ENCODE measurements at regions not wholly inside any gene's neighbourhood (a gene's known extent, or its start where the extent isn't known, plus 50 kb on each side); places are given as distances from the start of the nearest gene placed in this dataset.

GRCh38 chr6:164121527-164121926 lies 707.0 kb downstream of the QKI start:
- DNase-seq (ENCODE audit: low read depth in 2 of 2), result no peak

GRCh38 chr6:164114651-164115050 lies 700.1 kb downstream of the QKI start:
- no peak for DNase-seq (ENCODE audit: low read depth in 2 of 2)

DNA sequence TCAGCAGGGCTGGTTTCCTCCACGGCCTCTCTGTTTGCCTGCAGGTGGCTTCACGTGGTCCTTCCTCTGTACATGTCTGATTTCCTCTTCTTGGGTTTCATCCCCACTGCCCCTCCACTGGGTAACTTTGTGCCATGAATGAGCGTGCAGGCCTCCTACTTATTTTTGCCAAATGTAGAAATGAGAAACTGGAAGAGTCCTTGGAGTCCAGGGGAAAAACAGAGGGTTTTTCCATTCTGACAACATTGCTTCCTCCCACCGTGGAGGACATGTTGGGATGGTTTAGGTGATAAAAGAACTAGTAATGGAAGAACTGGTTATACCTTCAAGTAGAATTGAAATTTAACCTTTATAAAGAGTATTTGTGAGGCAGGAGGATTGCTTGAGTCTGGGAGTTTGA lies 699.5 kb downstream of the QKI start:
- DNase-seq (ENCODE audit: low read depth in 2 of 2), result no peak

DNA sequence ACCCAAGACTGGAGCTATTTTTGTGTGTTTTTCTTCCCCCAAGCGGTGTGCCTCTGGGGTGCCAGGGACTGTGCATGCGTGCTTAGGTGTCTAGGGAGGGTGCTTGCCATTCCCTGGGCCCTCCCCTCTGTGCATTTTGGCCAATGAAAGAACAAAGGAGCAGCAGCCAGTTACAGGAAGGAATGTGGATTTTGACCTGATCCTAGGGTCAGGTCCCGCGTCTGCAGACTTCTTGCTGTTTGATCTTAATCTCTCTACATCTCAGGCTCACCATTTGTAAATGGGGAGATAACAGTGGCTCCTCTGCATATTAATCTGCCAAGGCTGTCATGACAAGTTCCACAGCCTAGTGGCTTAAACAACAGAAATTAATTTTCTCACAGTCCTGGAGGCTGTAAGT lies 699.1 kb downstream of the QKI start:
- no peak for DNase-seq (ENCODE audit: low read depth in 2 of 2)

DNA sequence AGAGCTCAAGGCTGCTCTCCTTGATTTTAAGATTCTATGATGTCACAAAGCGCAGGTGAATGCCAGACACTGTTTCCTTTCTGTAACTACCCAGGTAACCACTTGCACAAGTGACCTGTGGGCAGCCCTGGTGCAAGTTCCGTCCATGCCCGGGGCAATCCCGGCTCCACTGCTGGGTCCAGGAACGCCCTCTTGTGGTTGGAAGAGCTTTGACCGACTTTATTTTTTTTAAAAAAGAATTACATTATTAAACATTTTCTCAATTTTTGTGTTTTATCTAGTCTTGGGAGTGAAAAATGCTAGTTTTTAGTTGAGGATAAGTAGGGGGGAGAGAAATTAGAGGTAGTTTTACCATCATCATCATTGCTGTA lies 695.2 kb downstream of the QKI start:
- peak; percentile 15 to 80 for DNase-seq (ENCODE audit: low read depth in 2 of 2)

DNA sequence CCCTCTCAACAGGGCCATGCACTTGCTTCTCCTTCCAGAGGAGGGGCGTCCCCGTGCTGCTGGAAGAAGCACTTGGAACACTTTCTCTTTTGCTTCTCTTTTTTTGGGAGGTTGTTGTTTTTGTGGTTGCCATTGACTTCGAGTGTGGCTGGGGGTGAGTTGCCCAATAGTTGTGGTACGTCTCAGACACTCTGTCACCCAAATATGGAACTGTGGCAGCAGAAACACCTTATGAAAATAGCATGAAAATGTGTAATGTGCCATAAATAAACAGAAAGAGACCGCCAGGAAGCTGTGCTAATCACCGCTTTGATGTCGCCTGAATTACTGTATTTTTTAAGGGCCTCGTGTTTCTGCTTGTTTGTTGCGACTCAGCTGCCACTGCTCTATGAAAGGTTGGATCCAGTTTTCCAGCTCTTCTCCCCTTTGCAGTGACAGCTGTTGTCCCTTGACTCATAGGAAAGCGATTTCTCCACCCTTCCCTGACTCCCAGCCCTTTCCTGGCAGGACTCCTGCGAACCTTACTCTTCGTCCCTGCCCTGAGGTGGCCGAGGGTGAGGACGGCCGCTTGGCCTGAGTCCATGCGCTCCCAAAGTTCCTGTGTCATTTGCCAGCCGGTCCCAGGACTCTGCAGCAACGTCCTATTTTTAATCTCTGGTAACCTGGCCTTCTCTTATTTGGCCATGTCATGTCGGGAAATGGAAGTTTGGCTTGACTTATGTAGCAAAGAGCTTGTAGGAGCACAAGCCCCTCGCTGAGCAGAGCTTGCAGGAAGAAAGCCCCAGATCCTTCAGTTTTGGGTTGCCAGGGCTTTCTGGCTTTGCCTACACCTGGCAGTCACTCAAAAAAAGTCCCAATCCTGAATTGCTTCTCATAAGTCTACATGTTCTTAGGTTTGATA lies 694.6 kb downstream of the QKI start:
- DNase-seq (ENCODE audit: low read depth in 2 of 2), result peak in 1 of 2 donors; percentile 80

- DNase-seq (ENCODE audit: low read depth in 2 of 2), result no peak
These were observed 693.6 kb downstream of the QKI start for GRCh38 chr6:164108092-164108491.

- DNase-seq (ENCODE audit: low read depth in 2 of 2), result no peak
These were observed 692.9 kb downstream of the QKI start for GRCh38 chr6:164107297-164107995.

GRCh38 chr6:164106345-164106769 lies 691.8 kb downstream of the QKI start:
- peak; percentile 10 to 61 for DNase-seq (ENCODE audit: low read depth in 2 of 2)

DNA sequence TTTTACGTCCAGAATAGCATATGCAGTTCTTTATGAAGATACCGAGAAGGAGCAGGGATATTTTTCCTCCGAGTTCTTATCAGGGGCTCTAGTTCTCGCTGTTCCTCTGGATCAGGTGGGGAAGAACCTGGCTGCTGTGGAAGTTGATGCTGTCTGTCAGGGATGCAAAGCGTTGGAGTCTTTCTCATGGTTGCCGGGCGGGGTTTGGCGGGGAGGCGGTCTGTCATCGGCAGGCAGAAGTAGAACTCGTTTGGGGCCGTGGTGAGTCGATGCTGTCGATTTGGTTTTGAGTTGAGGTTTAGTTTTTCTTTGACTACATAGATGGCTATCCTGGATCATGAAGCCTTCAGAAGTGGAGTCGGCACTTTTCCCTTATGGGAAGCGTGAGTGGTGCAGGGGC lies 691.2 kb downstream of the QKI start:
- DNase-seq (ENCODE audit: low read depth in 2 of 2), result no peak

- no peak for DNase-seq (ENCODE audit: low read depth in 2 of 2)
These were observed 689.9 kb downstream of the QKI start for GRCh38 chr6:164104432-164104831.

DNA sequence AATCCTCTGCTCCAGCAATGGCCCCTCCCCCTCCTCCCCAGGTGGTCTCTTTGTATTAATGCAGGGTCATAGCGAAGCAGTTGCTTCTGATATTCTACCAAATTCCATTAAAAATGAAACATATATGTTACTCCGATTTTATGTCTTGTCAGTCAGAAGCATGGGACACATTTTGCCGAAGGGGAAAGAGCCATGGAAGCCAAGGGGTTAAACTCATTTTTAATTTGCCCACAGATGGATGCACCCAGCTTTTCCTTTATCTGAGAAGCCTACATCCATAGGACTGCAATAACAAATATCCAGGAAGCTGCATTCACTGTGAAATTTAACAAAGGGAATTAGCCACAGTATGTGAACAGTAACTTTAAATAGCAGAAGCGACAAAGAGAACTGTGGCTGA lies 688.2 kb downstream of the QKI start:
- no peak for DNase-seq (ENCODE audit: low read depth in 2 of 2)

DNA sequence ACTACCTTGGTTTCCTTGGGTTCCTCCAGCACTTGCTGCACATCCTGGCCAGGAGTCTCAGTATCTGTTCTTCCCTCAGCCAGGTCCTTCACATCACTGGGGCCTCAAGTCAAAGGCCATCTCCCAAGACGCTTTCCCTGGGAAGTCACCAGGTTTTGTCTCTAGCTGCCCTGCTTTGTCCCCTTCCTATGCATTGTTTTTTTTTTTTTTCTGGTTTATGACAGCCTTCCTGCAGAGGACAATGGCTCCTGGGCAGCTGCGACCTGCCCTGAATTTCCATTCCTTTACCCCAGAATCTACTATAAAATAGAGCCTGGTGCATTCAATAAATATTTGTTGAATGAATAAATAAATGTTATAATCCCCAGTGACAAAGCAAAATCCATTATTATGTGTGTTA lies 687.3 kb downstream of the QKI start:
- DNase-seq (ENCODE audit: low read depth in 2 of 2), result peak in 1 of 2 donors; percentile 42

DNA sequence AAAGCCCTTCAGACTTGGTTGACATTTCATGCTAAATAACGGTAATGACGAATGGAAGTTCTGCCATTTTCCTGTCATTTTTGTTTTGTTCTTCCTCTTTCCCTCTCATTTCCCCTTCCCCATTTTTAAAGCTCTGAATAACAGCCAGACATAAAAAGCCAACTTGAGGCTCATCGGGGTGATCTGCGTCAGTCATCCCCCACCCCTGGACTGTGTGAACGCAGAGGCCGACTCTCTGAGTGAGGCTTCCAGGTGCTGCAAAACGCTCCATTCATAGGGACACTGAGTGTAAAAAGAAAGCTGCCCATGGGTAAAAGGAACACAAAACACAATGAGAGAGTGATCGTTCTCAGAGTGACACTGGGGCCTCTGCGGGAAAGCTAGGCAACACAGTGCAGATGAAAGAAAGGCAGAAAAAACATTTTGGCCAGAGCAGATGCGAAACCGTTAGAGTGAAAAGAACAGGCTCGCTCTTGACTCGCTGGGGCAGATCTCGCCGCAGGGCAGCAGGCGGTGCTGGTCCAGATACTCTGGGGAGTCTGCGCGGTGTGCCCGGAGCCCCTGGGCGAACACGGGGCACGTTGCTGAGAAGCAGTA lies 684.8 kb downstream of the QKI start:
- DNase-seq (ENCODE audit: low read depth in 2 of 2), result no peak

GRCh38 chr6:164098857-164099267 lies 684.3 kb downstream of the QKI start:
- no peak for DNase-seq (ENCODE audit: low read depth in 2 of 2)

GRCh38 chr6:164097551-164098398 lies 683.3 kb downstream of the QKI start:
- DNase-seq (ENCODE audit: low read depth in 2 of 2), result peak; percentile 57 to 89

GRCh38 chr6:164097056-164097455 lies 682.5 kb downstream of the QKI start:
- DNase-seq (ENCODE audit: low read depth in 2 of 2), result no peak

DNA sequence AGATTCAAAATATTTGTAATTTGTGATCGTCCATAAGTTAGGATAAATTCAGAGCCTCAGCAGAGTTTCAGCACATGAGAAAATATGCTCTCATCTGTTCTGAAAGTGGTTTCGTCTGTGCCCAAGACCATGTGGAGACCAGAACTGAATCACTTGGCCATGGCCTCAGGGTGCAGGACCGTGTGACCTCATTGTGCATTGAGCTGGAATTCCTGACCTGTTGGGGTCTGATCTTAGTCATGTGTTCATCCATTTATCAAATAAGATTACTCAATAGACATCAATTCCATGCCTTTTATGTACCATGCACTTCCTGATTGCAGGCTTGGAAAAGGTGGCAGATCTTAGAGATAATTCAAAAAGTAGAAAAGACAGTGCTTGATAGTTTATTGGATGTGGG lies 680.5 kb downstream of the QKI start:
- DNase-seq (ENCODE audit: low read depth in 2 of 2), result no peak

DNA sequence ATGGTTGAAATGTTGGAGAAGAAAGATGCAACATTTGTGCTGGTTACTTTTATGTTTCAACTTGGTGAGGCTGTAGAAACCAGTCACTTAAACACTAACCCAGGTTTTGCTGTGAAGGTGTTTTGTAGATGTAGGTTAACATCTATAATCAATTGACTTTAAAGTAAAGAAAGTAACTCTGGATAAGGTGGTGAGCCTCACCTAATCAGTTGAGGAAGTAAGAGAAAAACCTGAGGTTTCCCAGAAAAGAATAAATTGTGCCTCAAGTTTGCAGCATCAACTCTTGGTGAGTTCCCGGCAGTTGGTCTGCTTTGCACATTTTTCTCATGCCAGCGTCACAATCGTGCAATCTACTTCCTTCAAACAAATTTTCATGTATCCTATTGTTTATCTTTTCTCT lies 673.4 kb downstream of the QKI start:
- DNase-seq (ENCODE audit: low read depth in 2 of 2), result no peak

DNA sequence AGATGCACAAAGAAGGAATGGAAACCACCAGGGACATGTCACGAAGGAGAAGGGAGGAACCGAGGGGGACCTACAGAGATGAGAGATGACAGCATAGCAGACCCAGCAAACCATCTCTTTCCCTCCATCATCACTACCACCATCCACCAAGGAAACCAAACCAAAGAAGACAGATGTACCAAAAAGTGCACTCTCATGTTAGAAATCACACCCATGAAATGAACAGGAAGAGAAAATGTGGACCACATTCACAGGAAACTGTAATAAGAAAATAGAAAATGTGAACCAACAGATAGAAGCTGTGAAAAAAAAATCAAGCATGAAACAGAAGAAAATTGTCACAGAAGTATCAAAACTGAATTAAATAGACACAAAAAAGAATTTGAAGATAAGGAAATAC lies 672.7 kb downstream of the QKI start:
- no peak for DNase-seq (ENCODE audit: low read depth in 2 of 2)

DNA sequence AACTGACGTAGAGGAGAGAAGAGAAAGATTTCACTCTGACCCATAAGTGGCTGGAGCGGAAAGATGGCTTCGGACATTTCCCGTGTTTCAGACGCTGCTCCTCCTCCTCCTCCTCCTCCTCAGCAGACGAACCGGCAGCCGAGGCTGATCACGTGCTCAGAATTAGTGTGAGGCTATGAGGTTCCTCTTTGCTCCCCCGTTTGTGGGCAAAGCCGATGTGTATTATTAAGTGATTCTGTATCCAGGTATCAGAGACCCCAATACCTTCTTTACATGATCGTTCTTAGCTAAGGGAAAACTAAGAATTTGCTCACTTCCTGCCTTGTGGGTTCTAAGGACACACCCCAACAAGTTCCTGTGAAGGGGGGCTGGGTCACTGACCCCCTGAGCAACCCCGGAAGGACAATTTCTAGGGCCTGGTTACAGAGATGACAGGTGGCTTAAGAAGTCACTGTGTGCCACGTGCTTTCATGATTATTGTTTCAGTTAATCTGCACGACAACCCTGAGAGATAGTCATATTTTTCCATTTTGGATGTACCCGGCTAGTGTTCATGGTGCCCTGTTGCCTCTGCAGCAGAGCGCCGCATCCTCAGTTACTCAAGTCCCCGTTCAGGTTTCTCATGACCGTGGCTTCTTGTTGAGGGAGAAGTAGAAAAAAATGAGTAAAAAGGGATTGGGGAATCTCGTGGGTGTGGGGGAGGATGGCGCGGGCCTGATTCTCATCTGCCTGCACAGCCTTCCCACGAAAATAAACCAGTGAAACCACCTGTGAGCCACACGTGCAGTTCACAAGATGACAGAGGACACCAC lies 671.8 kb downstream of the QKI start:
- no peak for DNase-seq (ENCODE audit: low read depth in 2 of 2)
